Stimulated activated naive CD4-positive, alpha-beta T cell treated with Interleukin-2 at 50 U/mL for 16 hours (primary cell): ENCODE measurements at regions not wholly inside any gene's neighbourhood (a gene's known extent, or its start where the extent isn't known, plus 50 kb on each side); places are given as distances from the start of the nearest gene placed in this dataset.
"Not testable (repeated sequence)": the region's sequence is repeated elsewhere in the genome, so short reads cannot be mapped to it uniquely, and the experiment has no call there.

Source experiments
- DNase-seq: peaks from one replicate; lab custom pipeline; 2025; lab: John Stamatoyannopoulos, UW

- no peak for DNase-seq
These were observed 213.5 kb upstream of the POU1F1 start for GRCh38 chr3:87489892-87490291.

GRCh38 chr3:87488765-87489164 lies 212.4 kb upstream of the POU1F1 start:
- no peak for DNase-seq

DNA sequence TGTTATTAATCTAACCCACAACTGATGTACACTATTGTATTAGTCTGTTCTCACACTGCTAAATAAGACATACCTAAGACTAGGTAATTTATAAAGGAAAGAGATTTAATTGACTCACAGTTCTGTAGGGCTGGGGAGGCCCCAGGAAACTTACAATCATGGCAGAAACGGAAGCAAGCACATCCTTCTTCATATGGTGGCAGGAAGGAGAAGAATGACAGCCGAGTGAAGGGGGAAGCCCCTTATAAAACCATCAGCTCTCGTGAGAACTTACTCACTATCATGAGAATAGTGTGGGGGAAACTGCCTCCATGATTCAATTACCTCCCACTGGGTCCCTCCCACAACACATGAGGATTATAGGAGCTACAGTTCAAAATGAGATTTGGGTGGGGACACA lies 210.3 kb upstream of the POU1F1 start:
- DNase-seq: not testable (repeated sequence)

- DNase-seq: no peak
These were observed 209.7 kb upstream of the POU1F1 start for GRCh38 chr3:87486115-87486514.

DNA sequence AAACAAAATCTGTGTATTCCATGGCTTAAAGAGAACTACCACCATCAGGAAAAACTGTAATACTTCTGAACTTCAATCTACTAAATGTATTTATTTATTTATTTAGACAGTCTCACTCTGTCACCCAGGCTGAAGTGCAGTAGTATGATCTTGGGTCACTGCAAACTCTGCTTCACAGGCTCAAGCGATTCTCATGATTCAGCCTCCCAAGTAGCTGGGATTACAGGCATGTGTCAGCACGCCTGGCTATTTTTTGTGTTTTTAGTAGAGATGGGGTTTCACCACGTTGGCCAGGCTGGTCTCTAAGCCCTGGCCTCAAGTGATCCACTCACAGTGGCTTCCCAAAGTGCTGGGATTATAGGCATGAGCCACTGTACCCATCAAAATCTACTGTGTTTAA lies 202.3 kb upstream of the POU1F1 start:
- no peak for DNase-seq

DNA sequence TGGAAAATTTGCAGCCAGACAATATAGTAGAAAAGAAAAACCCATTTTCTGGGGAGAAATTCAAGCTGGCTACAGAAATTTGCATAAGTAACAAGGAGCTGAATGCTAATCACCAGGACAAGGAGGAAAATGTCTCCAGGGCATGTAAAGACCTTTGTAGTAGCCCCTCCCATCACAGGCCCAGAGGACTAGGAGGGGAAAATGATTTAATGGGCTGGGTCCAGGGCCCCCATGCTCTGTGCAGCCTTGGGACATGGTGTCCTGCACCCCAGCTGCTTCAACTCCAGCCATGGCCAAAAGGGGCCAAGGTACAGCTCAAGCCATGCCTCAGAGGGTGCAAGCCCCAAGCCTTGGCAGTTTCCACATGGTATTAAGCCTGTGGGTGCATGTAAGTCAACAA lies 197.6 kb upstream of the POU1F1 start:
- DNase-seq: no peak

GRCh38 chr3:87468938-87469337 lies 192.6 kb upstream of the POU1F1 start:
- no peak for DNase-seq

DNA sequence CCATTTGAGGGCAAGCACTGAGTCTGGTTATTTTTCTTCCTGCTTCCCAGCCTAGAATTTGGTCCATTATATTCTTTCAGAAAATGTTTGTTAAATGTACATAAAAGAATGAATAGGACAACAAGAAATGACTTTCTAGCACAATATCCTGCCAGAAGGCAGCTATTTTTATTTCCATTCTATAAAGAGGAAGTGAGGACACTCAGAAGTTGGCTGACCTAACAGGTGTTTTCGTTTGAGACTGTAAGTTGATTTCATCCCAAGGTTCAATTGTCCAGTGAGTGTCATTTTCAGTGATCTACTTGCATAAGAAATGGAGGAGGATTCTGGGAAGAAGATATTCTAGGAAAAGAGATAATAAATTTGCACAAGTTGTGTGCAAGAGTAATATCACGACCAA lies 191.9 kb upstream of the POU1F1 start:
- no peak for DNase-seq

DNA sequence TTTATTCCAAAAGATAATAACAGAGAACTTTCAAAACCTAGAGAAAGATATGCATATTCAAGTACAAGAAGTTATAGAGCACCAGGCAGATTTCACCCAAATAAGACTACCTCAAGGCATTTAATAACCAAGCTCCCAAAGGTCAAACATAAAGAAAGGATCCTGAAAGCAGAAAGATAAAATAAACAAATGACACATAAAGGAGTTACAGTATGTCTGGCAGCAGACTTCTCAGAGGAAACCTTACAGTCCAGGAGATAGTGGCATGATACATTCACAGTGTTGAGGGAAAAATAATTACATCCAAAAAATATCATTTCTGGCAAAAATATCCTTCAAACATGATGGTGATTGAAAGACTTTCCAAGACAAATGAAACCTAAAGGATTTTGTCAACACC lies 185.8 kb upstream of the POU1F1 start:
- no peak for DNase-seq

DNA sequence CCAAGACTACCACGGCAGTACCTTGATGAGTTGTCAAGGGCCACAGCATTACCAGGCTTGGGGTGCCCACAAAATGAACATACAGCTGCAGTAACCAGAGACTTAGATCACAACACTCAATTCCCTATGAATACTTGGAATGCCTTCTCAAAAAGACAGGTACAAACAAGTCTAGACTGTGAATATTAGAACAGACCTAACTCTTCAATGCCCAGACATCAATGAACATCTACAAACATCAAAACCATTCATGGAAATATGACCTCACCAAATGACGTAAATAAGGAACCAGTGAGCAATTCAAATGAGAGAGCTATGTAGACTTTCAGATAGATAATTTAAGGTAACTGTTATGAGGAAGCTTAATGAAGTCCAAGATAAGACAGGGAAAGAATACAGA lies 185.1 kb upstream of the POU1F1 start:
- DNase-seq: no peak

GRCh38 chr3:87461036-87461435 lies 184.7 kb upstream of the POU1F1 start:
- no peak for DNase-seq

DNA sequence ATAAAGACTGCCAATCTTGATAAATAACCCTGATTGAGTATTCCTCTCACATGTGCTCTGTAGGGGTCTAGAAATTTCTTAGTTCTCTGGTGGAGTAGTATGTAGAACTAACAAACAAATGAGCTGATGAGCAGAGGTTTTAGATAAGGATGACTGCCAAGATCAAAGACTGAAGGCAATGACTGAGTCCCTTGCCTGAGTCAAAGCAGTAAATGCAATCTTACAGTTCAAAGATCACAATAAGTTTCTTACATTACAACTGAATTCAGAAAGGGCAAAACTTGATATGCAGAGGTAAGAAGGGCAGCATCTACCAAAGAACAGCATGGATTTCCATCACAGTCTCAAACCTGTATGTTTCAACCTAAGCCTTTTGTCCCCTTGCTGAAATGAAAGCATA lies 172.2 kb upstream of the POU1F1 start:
- no peak for DNase-seq

DNA sequence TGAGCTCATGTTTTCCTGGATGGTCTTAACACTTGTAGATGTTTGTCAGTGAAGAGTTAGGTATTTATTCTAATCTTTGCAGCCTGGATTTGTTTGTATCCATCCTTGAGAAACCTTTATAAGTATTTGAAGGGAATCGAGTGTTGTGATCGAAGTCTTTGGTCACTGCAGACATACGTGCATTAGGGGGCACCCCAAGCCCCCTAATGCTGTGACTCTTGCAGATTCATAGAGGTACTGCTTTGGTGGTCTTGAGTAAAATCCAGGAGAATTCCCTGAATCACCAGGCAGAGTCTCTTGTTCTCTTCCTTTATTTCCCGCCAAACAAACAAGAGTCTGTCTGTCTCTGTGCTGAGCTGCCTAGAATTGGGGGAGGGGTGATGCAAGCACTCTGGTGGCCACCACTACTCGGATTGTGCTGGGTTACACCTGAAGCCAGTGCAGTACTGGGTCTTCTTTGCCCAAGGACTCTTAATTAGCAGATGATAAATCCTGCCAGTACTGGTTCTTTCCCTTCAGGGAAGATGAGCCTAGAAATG lies 170.5 kb upstream of the POU1F1 start:
- no peak for DNase-seq

DNA sequence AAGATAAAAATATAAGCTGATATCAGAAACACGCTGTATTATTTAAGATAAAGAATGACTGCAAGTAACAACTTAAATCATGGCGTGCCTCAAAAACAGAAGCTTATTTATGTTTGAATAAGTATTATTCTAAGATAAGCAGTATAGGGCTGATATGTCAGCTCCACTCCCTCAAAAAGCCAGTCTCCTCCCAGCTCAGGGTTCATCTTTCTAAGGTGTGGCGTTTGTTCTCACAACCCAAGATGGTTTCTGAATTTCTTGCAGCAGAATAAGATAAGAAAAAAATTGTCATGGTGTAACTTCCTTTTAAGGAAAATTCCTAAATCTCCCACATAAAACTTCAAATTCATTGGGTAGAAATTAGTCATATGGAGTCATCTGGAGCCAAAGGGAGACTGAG lies 166.1 kb upstream of the POU1F1 start:
- DNase-seq: no peak

GRCh38 chr3:87437765-87438164 lies 161.4 kb upstream of the POU1F1 start:
- DNase-seq: no peak

DNA sequence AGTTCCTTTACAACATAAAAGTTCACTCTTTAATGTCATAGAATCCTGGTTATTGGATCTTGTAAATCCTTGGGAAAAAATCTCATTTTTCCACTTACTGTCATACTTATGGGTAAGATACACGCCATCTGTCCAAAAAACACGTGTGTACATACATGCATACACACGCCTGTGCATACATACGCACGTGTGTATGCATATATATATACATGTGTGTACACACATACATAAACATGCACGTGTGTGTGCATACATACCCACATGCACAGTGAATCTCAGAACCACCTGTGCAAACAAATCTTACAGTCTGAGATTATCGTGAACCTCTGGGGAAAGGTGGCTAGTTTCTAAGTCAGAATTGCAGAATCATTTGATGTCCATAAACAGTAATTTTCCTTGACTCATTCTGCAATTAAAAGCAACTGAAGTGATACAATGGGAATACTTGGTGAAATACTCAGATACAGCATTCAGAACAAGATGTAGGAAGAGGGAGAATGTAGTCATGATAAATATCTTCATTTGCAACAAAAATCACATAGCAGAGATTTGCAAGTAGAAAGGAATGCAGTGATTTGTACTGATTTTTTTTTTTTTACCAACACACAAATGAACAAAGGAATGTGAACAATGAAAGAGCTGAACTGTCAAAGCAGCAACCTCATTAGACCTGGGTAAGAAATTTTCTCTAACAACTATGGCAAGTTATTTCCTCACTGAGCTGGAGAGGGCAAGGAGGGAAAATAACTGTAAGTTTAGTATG lies 160.6 kb upstream of the POU1F1 start:
- DNase-seq: no peak

DNA sequence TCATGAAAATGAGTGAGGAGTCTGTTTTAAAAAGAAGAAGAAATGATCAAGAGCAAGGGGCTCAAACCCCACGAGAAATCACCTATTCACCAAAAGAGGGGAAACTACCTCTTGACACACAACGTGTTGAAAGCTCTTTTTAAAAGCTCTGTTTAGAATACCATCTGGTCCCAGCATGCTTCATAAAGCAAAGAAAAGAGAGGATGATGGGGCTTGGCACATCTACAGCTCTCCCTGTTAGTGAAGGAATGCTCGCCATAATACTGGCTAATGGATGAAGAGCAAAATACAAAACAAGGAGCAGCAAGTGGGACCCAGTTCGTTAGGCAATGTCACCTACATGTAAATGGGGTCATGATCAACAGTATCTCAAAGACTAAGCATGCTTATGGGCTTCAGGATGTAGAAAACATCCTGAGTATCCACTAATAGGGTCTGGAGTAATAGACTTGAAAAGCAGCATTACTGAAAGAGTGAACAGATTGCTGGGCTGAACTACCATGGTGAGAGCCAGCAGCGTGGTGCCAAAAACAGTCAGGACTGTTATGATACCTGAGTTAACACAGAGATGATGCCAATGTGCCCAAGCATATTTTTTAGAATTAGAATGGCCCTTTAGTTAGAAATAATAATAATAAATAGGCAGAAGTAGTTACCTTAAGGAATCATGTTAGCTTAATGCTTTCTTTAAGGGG lies 159.7 kb upstream of the POU1F1 start:
- DNase-seq: no peak

DNA sequence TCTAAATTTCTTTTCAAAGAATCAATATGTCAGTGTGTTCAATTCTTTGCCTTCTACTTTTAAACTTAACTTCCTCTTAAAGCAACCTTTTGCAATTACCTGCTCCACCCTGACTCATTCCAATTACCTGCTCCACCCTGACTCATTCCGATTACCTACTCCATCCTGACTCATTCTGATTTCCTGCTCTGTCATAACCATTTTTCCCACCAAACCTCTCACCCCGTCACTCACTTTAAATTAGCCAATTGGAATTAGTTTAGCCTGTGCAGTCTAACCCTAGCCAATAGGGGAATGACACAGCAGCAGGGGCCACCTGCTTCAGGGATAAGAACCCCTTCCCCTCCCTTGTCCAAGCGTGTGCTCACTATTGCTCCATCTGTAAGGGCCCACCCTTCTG lies 157.1 kb upstream of the POU1F1 start:
- DNase-seq: not testable (repeated sequence)

DNA sequence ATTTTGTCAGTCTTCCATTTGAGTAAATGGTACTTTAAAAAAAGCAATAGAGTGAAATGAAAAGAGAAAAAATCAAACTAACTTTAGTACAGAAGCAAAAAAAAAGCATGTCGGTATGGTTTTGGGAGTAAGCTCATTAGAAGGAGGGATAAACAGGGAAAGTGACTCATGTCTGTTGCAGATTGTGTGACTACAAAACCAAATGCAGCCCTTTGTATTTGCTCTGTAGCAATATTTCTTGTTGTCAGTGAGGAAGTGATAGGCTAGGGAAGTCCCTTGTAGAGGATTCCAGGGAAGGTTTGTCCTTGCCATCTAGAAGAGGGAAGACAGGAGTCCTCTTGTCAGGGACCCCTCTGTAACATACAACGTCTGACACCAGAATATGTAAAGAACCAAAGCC lies 150.5 kb upstream of the POU1F1 start:
- DNase-seq: no peak

- no peak for DNase-seq
These were observed 148.7 kb upstream of the POU1F1 start for GRCh38 chr3:87425056-87425455.

DNA sequence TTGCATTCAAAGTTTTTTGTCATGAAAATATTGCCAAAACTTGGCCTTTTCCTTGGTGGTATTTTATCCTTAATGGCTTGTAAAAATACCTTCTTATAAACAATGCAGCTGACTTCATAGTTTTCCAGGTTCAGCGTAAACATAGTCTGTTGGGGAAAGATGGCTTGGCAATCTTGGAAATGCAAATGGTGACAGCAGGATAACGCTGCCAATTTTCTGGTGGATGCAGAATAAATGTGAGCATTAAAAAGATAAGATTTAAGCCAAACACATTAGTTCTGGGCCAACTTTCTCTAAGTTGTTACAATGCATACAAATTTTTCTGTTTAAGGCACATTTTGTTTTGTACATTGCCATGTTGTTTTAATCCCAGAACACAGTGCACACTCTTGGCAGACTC lies 147.0 kb upstream of the POU1F1 start:
- no peak for DNase-seq

GRCh38 chr3:87422333-87422732 lies 145.9 kb upstream of the POU1F1 start:
- no peak for DNase-seq

- no peak for DNase-seq
These were observed 143.8 kb upstream of the POU1F1 start for GRCh38 chr3:87420171-87420570.

- DNase-seq: no peak
These were observed 137.9 kb upstream of the POU1F1 start for GRCh38 chr3:87414271-87414670.
